ENCODE measurements at regions not wholly inside any gene's neighbourhood (a gene's known extent, or its start where the extent isn't known, plus 50 kb on each side); places are given as distances from the start of the nearest gene placed in this dataset.

GRCh38 chr6:44722736-44723135 lies 335.2 kb downstream of the CDC5L start:
- no peak for TF ChIP-seq ZNF530 (tag by site-specific recombination; IDR thresholded peaks at IDR 0.05; ENCODE audit: low read depth)
- TF ChIP-seq CTCF (tag by site-specific recombination; IDR thresholded peaks at IDR 0.05) = no peak
- no peak for TF ChIP-seq ZNF280D (tag by site-specific recombination; IDR thresholded peaks at IDR 0.05)
- TF ChIP-seq ZNF121 (tag by site-specific recombination; IDR thresholded peaks at IDR 0.05) = no peak
- no peak for TF ChIP-seq ZNF473 (tag by site-specific recombination; IDR thresholded peaks at IDR 0.05)
- no peak for TF ChIP-seq ZEB2 (tag by site-specific recombination; IDR thresholded peaks at IDR 0.05)
- TF ChIP-seq ZNF175 (tag by site-specific recombination; IDR thresholded peaks at IDR 0.05) = no peak
- no peak for TF ChIP-seq KLF10 (tag by site-specific recombination; IDR thresholded peaks at IDR 0.05)
